ENCODE measurements at regions not wholly inside any gene's neighbourhood (a gene's known extent, or its start where the extent isn't known, plus 50 kb on each side); places are given as distances from the start of the nearest gene placed in this dataset.

DNA sequence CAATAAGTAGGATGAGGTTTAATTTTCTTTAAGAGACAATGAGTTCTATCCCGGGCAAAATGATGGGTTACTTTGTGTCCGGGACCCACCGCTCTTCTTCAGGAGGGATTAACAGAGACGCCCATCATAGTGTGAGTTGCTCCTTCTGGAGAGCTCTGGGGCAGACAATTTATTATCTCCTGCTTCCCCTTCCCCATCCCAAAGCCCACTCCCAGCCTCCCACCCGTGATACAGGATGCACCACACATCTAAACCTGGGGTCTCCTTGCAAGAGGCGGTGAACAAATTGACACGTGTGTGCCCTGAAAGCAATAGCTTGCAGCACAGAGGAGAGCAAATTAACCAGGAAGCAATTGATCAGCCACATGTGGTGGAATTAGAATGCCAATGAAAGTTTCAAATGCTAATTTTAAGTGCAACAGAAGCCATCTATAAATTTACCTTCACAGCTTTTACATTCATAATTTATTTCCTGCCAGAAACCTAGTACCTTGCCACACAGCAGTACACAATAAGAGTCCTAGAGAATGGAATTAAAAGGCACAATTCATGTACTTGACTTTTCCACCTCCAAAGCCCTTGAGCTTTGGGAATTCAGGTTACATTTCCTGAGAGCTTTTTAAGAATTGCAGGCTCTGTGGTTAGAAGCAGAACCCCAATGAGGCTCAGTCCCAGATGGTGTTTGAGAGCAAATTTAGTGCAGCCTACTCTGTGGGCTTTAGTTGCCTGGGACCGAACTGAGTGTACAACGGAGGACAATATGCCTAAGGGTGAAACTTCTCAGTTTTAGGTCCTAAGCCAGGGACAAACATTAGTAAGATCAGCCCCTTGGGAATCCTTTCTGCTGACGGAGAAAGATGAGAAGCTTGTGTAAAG, 399.6 kb downstream of the MED10 start:
- TF ChIP-seq, protein P1, sequence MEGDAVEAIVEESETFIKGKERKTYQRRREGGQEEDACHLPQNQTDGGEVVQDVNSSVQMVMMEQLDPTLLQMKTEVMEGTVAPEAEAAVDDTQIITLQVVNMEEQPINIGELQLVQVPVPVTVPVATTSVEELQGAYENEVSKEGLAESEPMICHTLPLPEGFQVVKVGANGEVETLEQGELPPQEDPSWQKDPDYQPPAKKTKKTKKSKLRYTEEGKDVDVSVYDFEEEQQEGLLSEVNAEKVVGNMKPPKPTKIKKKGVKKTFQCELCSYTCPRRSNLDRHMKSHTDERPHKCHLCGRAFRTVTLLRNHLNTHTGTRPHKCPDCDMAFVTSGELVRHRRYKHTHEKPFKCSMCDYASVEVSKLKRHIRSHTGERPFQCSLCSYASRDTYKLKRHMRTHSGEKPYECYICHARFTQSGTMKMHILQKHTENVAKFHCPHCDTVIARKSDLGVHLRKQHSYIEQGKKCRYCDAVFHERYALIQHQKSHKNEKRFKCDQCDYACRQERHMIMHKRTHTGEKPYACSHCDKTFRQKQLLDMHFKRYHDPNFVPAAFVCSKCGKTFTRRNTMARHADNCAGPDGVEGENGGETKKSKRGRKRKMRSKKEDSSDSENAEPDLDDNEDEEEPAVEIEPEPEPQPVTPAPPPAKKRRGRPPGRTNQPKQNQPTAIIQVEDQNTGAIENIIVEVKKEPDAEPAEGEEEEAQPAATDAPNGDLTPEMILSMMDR (IDR thresholded peaks at IDR 0.05; ENCODE audit: low read depth, low read length, poor library complexity, severe bottlenecking), result no peak
- TF ChIP-seq EZH2phosphoT487 (IDR thresholded peaks at IDR 0.05; ENCODE audit: borderline replicate concordance, low read length), result no peak

Data from DOHH2 (cell line).